ENCODE measurements at regions not wholly inside any gene's neighbourhood (a gene's known extent, or its start where the extent isn't known, plus 50 kb on each side); places are given as distances from the start of the nearest gene placed in this dataset.

DNA sequence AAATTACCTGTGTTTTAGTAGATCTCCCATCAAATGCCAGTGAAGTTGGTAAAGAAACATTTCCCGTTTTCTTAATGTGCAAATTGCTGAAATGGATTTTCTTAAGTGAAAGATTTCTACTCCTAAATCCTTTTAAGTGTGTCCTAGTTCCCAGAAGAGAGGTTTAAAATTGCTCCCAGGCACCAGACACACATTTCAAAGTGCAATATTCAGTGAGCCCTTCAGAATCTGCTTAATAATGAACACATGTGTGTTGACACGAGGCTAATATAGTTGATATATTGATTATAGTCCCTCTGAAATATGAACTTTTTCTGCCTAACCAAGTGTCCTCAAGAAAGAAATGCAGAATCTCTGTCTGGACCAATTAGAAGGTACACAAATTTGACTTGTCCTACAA lies 861.7 kb upstream of the CNTNAP5 start:
- no peak for TF ChIP-seq POLR2AphosphoS5 (IDR thresholded peaks at IDR 0.05; ENCODE audit: control insufficient read depth, insufficient read depth, low read depth, low read length)
- TF ChIP-seq CHD2 (IDR thresholded peaks at IDR 0.05; ENCODE audit: low read depth, low read length): no peak
- TF ChIP-seq ZNF766 (CRISPR knock-in tag; conservative IDR thresholded peaks at IDR 0.05): no peak
